ENCODE measurements at regions not wholly inside any gene's neighbourhood (a gene's known extent, or its start where the extent isn't known, plus 50 kb on each side); places are given as distances from the start of the nearest gene placed in this dataset.

- TF ChIP-seq POLR2AphosphoS5 (IDR thresholded peaks at IDR 0.05; ENCODE audit: low read depth, low read length): no peak
- no peak for TF ChIP-seq SIN3A (IDR thresholded peaks at IDR 0.05; ENCODE audit: borderline replicate concordance, insufficient read depth, low read length)
- TF ChIP-seq REST (IDR thresholded peaks at IDR 0.05; ENCODE audit: insufficient read depth in 1 of 2, low read depth in 2 of 2, low read length in 2 of 2): no peak
- TF ChIP-seq TAF1 (IDR thresholded peaks at IDR 0.05; ENCODE audit: borderline replicate concordance, insufficient read depth, low read length): no peak
Observed at GRCh38 chr15:46591462-46591861, 956.6 kb downstream of the SQOR start.
